PC-3 (cell line): ENCODE measurements at regions not wholly inside any gene's neighbourhood (a gene's known extent, or its start where the extent isn't known, plus 50 kb on each side); places are given as distances from the start of the nearest gene placed in this dataset.

ENCODE experiments used
- ATAC-seq: fragments of 200-7000 bp; cut with Tn5 transposase; 2 replicates; pipeline ENCODE4 v1.9.1; 2020; ENCODE audit warnings: mild to moderate bottlenecking, moderate library complexity
- BruUV-seq: library from RNA; stranded (reverse); fragments of 400-500 nt; replicated peaks from 2 replicates; lab custom pipeline; 2021; lab: Mats Ljungman, UMichigan
- CTCF ChIA-PET: fragments of 300-600 bp; sonication (Branson Sonifier 250); formaldehyde crosslinking; loops from one replicate; lab custom pipeline; 2022; ENCODE audit warnings: antibody characterized with exemption; lab: Charles Lee
- POLR2A ChIA-PET: fragments of 300-600 bp; sonication (Branson Sonifier 250); formaldehyde crosslinking; loops from one replicate; lab custom pipeline; 2022; ENCODE audit warnings: antibody characterized with exemption; ENCODE audit not compliant: unreplicated experiment; lab: Charles Lee
- DNase-seq: peaks from one replicate; pipeline ENCODE4 v3.0.0-alpha.2; 2015
- H2AFZ ChIP-seq: fragments of 300-600 bp; sonication (generic); 2 replicates; pipeline ENCODE4 v1.6.0; 2016; ENCODE audit warnings: antibody characterized with exemption, low read length
- H3F3A ChIP-seq: fragments of 300-600 bp; sonication (generic); one replicate; pipeline ENCODE4 v1.6.0; 2017; ENCODE audit warnings: antibody characterized with exemption, low read length, control low read depth, mild to moderate bottlenecking; ENCODE audit not compliant: unreplicated experiment
- H3K27ac ChIP-seq: fragments of 300-600 bp; sonication (generic); 2 replicates; pipeline ENCODE4 v1.5.1; 2016; ENCODE audit warnings: mild to moderate bottlenecking, low read length
- H3K27me3 ChIP-seq: fragments of 300-600 bp; sonication (generic); 2 replicates; pipeline ENCODE4 v1.6.1; 2016; ENCODE audit warnings: low read length, mixed read lengths
- H3K36me3 ChIP-seq: fragments of 300-600 bp; sonication (generic); 2 replicates; pipeline ENCODE4 v1.6.1; 2016; ENCODE audit warnings: low read depth, mixed run types, low read length, mixed read lengths
- H3K4me1 ChIP-seq: fragments of 300-600 bp; sonication (generic); 2 replicates; pipeline ENCODE4 v1.5.1; 2016; ENCODE audit warnings: low read length; ENCODE audit not compliant: insufficient read depth
- H3K4me2 ChIP-seq: fragments of 300-600 bp; sonication (generic); 2 replicates; pipeline ENCODE4 v1.6.0; 2016; ENCODE audit warnings: low read length
- H3K4me3 ChIP-seq: fragments of 300-600 bp; sonication (generic); 2 replicates; pipeline ENCODE4 v1.5.1; 2016; ENCODE audit warnings: mild to moderate bottlenecking, low read length, mixed read lengths
- H3K79me2 ChIP-seq: fragments of 300-600 bp; sonication (generic); 2 replicates; pipeline ENCODE4 v1.6.1; 2017; ENCODE audit warnings: low read length, mixed read lengths
- H3K9ac ChIP-seq: fragments of 300-600 bp; sonication (generic); 2 replicates; pipeline ENCODE4 v1.6.0; 2016; ENCODE audit warnings: mild to moderate bottlenecking, low read length
- H3K9me2 ChIP-seq: fragments of 300-600 bp; sonication (generic); replicated peaks from 2 replicates; pipeline ENCODE4 v1.6.1; 2016; ENCODE audit warnings: mixed run types, low read length, mixed read lengths
- H3K9me3 ChIP-seq: fragments of 300-600 bp; sonication (generic); 2 replicates; pipeline ENCODE4 v1.6.1; 2016; ENCODE audit warnings: low read length, mixed read lengths
- H4K20me1 ChIP-seq: fragments of 300-600 bp; sonication (generic); 2 replicates; pipeline ENCODE4 v1.6.1; 2016; ENCODE audit warnings: low read length, mixed read lengths
- EZH2 ChIP-seq: fragments of 300-600 bp; sonication (generic); IDR thresholded peaks from one replicate; pipeline ENCODE4 v1.6.1; 2017; ENCODE audit warnings: antibody characterized with exemption, mild to moderate bottlenecking, low read length; ENCODE audit not compliant: unreplicated experiment
- EZH2phosphoT487 ChIP-seq: fragments of 300-600 bp; sonication (generic); IDR thresholded peaks from 2 replicates; pipeline ENCODE4 v1.6.1; 2018; ENCODE audit warnings: mild to moderate bottlenecking, antibody characterized with exemption, low read length, borderline replicate concordance
- intact Hi-C: fragments of 100-400 bp; cut with micrococcal nuclease; formaldehyde crosslinking; loops from 2 replicates; pipeline ENCODE4 v1.9.0; 2023
- TF ChIP-seq, protein P1 (sequence below): fragments of 300-600 bp; sonication (generic); conservative IDR thresholded peaks from 2 replicates; pipeline ENCODE4 v1.5.1; 2017; ENCODE audit warnings: antibody characterized with exemption, low read depth, mild to moderate bottlenecking, low read length

DNA sequence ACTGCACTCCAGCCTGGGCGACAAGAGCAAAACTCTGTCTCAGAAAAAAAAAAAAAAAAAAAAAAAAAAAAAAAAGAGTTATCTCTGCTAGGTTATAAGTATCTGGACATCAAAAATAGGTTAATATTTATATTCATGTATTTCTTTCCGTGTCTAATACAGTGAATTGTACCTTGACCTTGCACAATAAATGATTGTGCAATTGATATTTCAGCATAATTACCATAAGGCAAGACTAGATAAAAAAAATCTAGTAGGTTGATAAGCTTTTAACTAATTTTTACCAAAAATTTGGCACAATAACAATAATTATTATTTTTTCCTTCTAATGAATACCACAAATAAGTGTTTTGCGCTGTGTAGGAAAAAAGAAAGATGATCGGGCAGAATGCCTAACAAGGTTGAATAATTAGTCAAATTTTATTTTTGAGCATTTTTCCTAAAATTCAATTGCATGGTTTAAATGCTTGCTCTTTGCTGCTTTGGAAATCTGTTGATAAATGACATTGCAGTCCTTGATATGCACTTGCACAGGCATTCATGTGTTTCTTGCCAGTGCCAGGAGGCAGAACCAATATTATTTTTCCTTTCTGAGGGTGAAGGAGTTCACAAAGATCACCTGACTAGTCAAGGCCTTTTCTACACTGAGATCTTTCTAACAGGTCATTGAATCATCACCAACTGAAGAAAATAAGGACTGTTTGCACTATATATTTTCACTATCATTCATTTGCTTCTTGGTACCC lies 127.5 kb downstream of the ARRDC3 start:
- Histone ChIP-seq H4K20me1 (no peaks in the 10 kb centered on the region), H3K4me3 (no peak overlapping the region), H3K36me3 (no peaks in the 10 kb centered on the region), H3K9me2 (no peaks in the 10 kb centered on the region), H3K9ac (no peak overlapping the region), H3K79me2 (no peaks in the 10 kb centered on the region), H2AFZ (no peak overlapping the region), H3K27me3 (no peaks in the 10 kb centered on the region), H3K27ac (no peak overlapping the region), H3F3A (no peaks in the 10 kb centered on the region), H3K4me1 (no peaks in the 10 kb centered on the region), H3K4me2 (no peak overlapping the region), H3K9me3 (no peaks in the 10 kb centered on the region)
- POLR2A ChIA-PET: no interaction called here
- CTCF ChIA-PET: interaction anchor here (0.6 to 0.7 kb wide), 2 partner anchors 128 to 129 kb away, joined by 3 to 9 read pairs; no protein-coding TSS in a partner anchor
- no TSS peak for BruUV-seq
- no peak for DNase-seq
- intact Hi-C loops: no loop called here
- no peak for ATAC-seq
- TF ChIP-seq, protein P1, sequence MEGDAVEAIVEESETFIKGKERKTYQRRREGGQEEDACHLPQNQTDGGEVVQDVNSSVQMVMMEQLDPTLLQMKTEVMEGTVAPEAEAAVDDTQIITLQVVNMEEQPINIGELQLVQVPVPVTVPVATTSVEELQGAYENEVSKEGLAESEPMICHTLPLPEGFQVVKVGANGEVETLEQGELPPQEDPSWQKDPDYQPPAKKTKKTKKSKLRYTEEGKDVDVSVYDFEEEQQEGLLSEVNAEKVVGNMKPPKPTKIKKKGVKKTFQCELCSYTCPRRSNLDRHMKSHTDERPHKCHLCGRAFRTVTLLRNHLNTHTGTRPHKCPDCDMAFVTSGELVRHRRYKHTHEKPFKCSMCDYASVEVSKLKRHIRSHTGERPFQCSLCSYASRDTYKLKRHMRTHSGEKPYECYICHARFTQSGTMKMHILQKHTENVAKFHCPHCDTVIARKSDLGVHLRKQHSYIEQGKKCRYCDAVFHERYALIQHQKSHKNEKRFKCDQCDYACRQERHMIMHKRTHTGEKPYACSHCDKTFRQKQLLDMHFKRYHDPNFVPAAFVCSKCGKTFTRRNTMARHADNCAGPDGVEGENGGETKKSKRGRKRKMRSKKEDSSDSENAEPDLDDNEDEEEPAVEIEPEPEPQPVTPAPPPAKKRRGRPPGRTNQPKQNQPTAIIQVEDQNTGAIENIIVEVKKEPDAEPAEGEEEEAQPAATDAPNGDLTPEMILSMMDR: no peak
- no peak for TF ChIP-seq EZH2
- no peak for TF ChIP-seq EZH2phosphoT487

DNA sequence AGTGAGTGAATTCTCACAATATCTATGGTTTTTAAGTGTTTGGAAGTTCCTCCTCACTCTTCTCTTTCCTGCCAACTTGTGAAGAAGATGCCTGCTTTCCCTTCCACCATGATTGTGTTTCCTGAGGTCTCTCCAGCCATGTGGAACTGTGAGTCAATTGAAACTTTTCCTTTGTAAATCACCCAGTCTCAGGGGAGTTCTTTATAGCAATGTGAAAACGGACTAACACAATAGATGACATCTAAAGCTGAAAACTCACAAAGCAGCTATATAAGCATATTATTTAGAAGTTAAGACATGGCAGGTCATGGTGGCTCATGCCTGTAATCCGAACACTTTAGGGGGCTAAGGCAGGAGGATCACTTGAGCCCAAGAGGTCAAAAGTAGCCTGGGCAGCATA lies 130.2 kb downstream of the ARRDC3 start:
- ChIA-PET POLR2A (no interaction called here), CTCF (interaction anchor here (0.6 kb wide), 1 partner anchor 132 kb away, joined by 4 read pairs; no protein-coding TSS in a partner anchor)
- BruUV-seq: no TSS peak
- no peak overlapping the region for H2AFZ ChIP-seq
- H3K36me3 ChIP-seq: no peaks in the 10 kb centered on the region
- no peaks in the 10 kb centered on the region for H3K27me3 ChIP-seq
- H3K79me2 ChIP-seq: no peaks in the 10 kb centered on the region
- no peaks in the 10 kb centered on the region for H3K9me3 ChIP-seq
- no peaks in the 10 kb centered on the region for H3K4me1 ChIP-seq
- H3K4me2 ChIP-seq: no peak overlapping the region
- no peaks in the 10 kb centered on the region for H4K20me1 ChIP-seq
- no peaks in the 10 kb centered on the region for H3F3A ChIP-seq
- no peak overlapping the region for H3K27ac ChIP-seq
- ATAC-seq (no peak), DNase-seq (no peak)
- H3K9me2 ChIP-seq: no peaks in the 10 kb centered on the region
- intact Hi-C loops: no loop called here
- no peak overlapping the region for H3K9ac ChIP-seq
- TF ChIP-seq, protein P1: no peak
- TF ChIP-seq EZH2phosphoT487 (no peak), EZH2 (no peak)
- no peak overlapping the region for H3K4me3 ChIP-seq

DNA sequence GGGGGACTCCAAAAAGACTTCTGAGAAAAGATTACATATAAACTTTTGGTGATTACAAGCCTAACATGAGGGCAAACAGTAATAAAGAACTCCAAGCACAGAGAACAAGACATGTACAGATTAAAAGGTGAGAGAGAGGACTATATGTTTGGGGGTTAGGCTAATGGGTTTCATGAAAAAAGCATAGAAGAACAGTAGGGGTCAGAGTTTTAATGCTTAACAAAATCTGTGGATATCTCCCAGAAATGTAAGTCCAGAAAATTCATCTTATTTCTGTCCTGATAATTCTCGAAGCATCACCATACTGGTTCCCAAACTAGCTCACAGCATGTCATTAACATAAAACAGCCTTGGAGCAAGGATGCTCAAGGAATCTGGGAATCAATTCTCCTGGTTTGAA lies 137.2 kb downstream of the ARRDC3 start:
- Histone ChIP-seq H3F3A (no peaks in the 10 kb centered on the region), H3K9me2 (no peaks in the 10 kb centered on the region), H3K9me3 (peaks cover 6% of the 10 kb centered on the region; the same call in 1 of the 2 replicates), H2AFZ (no peak overlapping the region), H3K4me1 (no peaks in the 10 kb centered on the region), H3K4me2 (no peak overlapping the region), H4K20me1 (no peaks in the 10 kb centered on the region), H3K27me3 (no peaks in the 10 kb centered on the region), H3K4me3 (no peak overlapping the region), H3K27ac (no peak overlapping the region), H3K36me3 (no peaks in the 10 kb centered on the region), H3K79me2 (no peaks in the 10 kb centered on the region), H3K9ac (no peak overlapping the region)
- intact Hi-C loops: loop anchor here (1.0 kb wide), 1 partner anchor 138 kb away; no protein-coding TSS in a partner anchor
- POLR2A ChIA-PET: no interaction called here
- no TSS peak for BruUV-seq
- TF ChIP-seq EZH2phosphoT487 (no peak), EZH2 (no peak)
- TF ChIP-seq, protein P1: no peak; the same call in 1 of the 2 replicates
- CTCF ChIA-PET: no interaction called here
- no peak for DNase-seq
- ATAC-seq: no peak
